ENCODE measurements at regions not wholly inside any gene's neighbourhood (a gene's known extent, or its start where the extent isn't known, plus 50 kb on each side); places are given as distances from the start of the nearest gene placed in this dataset.
"Not testable (repeated sequence)": the region's sequence is repeated elsewhere in the genome, so short reads cannot be mapped to it uniquely, and the experiment has no call there.

DNA sequence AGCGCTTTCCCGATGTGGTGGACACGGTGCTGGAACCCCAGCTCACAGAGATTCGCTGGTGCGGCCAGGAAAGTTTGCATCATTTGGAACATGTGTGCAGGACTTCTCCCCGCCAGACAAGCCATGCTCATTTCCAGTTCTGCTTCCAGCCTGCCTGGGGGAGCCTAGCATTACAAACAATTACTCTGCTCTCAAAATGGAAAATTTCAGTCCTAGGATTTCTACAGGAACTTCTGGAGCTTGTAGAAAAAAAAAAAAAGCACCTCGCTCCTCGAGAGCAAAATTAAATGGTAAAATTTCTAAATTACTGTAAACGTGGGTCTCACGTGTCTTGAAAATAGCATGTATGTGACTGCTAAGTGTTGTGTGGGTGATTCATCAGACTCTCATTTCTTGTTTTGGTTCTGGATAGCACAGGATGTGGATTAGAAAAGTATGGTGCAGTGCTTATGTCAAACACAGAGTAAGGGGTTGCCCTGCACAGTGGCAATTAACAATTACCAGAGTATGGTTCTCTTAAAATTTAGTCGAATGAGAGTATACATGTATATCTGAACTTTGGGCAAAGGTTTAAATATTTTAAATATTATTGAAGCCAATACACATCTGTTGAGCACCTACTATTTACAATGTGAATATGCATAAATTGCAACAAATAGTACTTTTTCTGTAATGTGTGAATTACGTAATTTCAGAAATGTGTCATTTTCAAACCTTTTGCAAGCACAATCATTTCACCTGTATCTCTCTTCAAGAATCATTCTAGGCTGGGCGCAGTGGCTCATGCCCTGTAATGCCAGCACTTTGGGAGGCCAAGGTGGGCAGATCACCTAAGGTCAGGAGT, 61.8 kb upstream of the PTGFRN start:
- peak; percentile 75 for DNase-seq
- intact Hi-C loops (cut with DNase I) = no loop called here
- ATAC-seq = peak; percentile 70 to 87

DNA sequence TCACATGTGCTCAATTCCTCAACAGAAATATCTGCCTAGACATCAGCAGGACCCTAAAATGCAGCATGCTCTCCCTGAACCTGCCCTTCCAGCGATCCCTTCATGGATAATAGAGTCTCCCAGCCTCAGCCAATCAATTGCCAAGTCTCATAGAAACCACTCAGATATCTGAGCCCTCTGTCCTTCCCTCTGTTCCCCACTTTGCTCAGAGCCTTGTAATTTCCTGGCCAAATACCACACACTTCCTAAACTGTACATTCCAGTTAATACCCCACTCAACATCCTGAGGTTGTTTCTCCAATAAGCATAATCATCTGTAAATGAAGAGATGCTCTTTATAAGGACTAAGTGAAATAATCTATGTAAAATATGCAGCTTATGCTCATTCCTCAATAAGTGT, 59.3 kb upstream of the PTGFRN start:
- ATAC-seq = no peak
- DNase-seq = no peak
- intact Hi-C loops (cut with DNase I) = loop anchor here in 1 of 2 donors (5.0 kb wide), 1 partner anchor 202 kb away; no protein-coding TSS in a partner anchor

DNA sequence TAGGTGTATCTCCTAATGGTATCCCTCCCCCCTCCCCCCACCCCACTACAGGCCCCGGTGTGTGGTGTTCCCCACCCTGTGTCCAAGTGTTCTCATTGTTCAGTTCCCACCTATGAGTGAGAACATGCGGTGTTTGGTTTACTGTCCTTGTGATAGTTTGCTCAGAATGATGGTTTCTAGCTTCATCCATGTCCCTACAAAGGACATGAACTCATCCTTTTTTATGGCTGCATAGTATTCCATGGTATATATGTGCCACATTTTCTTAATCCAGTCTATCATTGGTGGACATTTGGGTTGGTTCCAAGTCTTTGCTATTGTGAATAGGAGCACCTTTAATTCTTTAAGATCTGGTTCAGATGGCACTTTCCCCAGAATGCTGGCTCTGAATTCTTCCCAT, 58.5 kb upstream of the PTGFRN start:
- DNase-seq, ATAC-seq: not testable (repeated sequence)
- intact Hi-C loops (cut with DNase I) = loop anchor here in 1 of 2 donors (5.0 kb wide), 1 partner anchor 201 kb away; no protein-coding TSS in a partner anchor

- DNase-seq = no peak
- intact Hi-C loops (cut with DNase I) = loop anchor here in 1 of 2 donors (5.0 kb wide), 1 partner anchor 200 kb away; no protein-coding TSS in a partner anchor
- no peak for ATAC-seq
Observed at GRCh38 chr1:116851846-116852245, 57.9 kb upstream of the PTGFRN start.

DNA sequence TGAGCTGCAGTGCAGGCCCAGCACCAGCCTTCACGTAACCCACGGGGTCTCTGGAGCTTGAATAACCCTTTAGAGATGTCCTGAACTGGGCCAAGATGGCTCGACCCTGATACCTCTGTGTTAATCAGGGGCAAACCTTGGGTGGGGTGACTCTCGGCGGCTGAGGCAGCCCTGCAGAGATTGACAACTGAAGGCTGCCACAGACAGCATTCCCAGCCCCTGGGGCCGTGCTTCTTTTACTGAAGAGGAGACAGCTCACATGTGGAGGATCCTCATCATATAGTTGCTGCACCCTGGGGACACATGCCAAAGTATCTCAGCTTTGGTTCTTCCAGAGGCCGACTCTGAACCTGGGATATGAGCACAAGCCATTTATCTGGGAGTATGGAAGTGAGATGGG, 57.3 kb upstream of the PTGFRN start:
- DNase-seq (no peak), ATAC-seq (no peak)
- intact Hi-C loops (cut with DNase I) = loop anchor here in 1 of 2 donors (5.0 kb wide), 1 partner anchor 200 kb away; no protein-coding TSS in a partner anchor

DNA sequence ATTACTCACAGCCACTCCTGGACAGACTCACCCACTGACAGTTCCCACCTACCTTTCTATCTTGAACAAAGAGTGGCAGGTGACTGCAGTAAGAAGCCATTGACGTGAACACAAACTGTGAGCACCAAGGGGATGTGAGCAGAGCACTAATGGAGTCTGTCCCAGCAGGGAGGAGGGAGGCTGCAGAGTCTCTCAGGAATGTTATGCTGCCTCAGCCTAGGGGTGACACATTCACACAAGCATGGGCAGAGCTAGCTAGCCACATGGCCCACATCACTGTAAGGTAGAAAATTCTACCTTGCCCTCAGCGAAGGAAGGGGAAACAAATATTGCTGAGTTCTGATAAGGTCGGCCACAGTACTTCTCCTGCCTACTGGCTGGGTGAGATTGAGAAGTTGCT, 56.8 kb upstream of the PTGFRN start:
- no peak for ATAC-seq
- intact Hi-C loops (cut with DNase I) = loop anchor here in 1 of 2 donors (5.0 kb wide), 1 partner anchor 199 kb away; no protein-coding TSS in a partner anchor

GRCh38 chr1:116853680-116854402, 55.9 kb upstream of the PTGFRN start:
- peak in 1 of 2 donors; percentile 73 for ATAC-seq
- intact Hi-C loops (cut with DNase I) = loop anchor here (1.0 to 5.0 kb wide), 2 partner anchors 198 to 201 kb away; no protein-coding TSS in a partner anchor
- no peak for DNase-seq

More for the DNA sequence above, 56.8 kb upstream of the PTGFRN start:
- no peak for DNase-seq

DNA sequence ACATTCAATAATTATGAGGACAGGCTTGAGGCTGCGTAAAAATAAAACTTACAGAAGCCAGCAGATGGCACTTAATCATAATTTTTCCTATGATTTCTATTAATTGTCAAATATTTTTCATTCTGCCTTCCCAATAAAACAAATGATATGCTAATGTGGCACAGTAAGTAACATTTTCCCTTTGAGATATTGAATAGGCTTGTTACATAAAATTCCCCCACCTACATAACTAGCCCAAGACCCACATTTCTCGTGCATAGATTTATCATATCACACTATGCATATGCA, 55.4 kb upstream of the PTGFRN start:
- intact Hi-C loops (cut with DNase I) = loop anchor here (1.0 to 5.0 kb wide), 2 partner anchors 198 to 201 kb away; no protein-coding TSS in a partner anchor
- DNase-seq (no peak), ATAC-seq (peak in 1 of 2 donors; percentile 14)

- no peak for DNase-seq
- no peak for ATAC-seq
- intact Hi-C loops (cut with DNase I) = loop anchor here (1.0 to 5.0 kb wide), 2 partner anchors 198 to 201 kb away; no protein-coding TSS in a partner anchor
Observed at GRCh38 chr1:116854716-116855115, 55.0 kb upstream of the PTGFRN start.

DNA sequence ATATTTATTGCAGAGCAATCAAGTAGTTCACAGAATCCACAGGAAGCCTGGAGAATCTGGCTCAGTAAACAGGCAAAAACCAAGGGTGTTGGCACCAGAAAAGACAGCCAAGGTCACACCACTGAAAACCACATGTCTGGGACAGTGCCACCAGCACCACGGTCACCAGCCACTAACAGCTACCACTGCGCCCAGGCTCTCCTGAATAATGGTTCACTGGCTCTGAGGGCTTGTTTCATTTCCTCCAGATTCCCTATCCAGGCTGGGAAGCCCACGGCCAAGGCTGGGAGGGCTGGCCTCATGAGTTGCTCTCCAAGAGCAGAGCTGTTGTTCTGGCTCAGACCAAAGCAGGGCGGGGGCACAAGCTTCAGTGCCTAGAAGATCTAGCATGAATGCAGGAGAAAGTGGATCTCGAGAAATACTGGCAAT, 54.5 kb upstream of the PTGFRN start:
- DNase-seq = peak; percentile 69
- intact Hi-C loops (cut with DNase I) = no loop called here
- ATAC-seq = peak; percentile 79 to 84

- peak in 1 of 2 donors; percentile 41 for ATAC-seq
- intact Hi-C loops (cut with DNase I) = no loop called here
- DNase-seq = no peak
Observed at GRCh38 chr1:116855773-116856201, 53.9 kb upstream of the PTGFRN start.

DNA sequence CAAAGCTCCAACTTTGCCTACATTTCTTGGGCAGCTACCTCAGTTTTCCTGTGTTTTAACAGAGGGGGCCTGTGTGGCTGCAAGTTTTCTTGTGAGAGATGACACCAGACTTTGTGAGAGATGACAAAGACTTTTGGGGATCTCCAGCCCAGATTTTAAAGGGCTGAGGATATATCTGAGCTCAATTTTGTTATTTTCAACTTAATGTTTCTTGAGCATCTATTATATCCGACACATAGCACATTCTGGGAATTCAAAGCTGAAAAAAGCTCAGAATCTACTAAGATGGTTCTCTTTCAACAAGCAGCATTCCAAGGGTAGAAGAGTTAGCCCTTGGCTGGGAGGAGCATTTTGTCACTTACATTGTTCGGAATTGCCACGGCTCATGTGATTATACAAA, 53.4 kb upstream of the PTGFRN start:
- intact Hi-C loops (cut with DNase I) = no loop called here
- DNase-seq (no peak), ATAC-seq (no peak)

DNA sequence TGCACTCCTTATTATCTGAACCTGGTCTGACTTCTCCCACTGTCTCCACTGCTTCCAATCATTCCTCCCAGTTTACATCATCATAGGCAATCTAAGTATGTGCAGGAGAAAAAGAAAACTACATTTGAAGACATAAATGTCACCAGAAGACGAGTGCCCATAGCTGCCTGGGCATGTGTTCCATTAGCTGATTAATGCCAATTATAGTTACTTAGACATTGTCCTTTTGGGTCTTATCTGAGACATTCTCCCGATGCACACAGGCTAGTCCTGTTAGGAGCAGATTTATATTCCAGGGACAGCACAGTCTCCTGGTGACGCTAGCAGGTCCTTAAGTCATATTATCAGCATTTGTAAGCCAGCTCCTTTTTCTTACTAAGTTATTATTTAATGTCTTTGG, 52.6 kb upstream of the PTGFRN start:
- no peak for ATAC-seq
- intact Hi-C loops (cut with DNase I) = no loop called here

More for the DNA sequence above, 52.6 kb upstream of the PTGFRN start:
- DNase-seq = no peak

Measured in left cardiac atrium (tissue), 4 donors.